Fibroblast of the aortic adventitia (primary cell): ENCODE measurements at regions not wholly inside any gene's neighbourhood (a gene's known extent, or its start where the extent isn't known, plus 50 kb on each side); places are given as distances from the start of the nearest gene placed in this dataset.

ENCODE experiments used
- DNase-seq: peaks from one replicate; pipeline ENCODE4 v3.0.0-alpha.2; 2010; ENCODE audit warnings: low read depth
- H3K4me3 ChIP-seq: 2 replicates; pipeline ENCODE4 v1.5.1; 2011; ENCODE audit warnings: low read depth, mild to moderate bottlenecking, control low read depth, low read length, moderate library complexity
- TF ChIP-seq, protein P1 (sequence below): IDR thresholded peaks from 2 replicates; pipeline ENCODE4 v1.5.1; 2011; ENCODE audit warnings: mild to moderate bottlenecking, low read length, control low read depth, inconsistent platforms; ENCODE audit not compliant: insufficient read depth

DNA sequence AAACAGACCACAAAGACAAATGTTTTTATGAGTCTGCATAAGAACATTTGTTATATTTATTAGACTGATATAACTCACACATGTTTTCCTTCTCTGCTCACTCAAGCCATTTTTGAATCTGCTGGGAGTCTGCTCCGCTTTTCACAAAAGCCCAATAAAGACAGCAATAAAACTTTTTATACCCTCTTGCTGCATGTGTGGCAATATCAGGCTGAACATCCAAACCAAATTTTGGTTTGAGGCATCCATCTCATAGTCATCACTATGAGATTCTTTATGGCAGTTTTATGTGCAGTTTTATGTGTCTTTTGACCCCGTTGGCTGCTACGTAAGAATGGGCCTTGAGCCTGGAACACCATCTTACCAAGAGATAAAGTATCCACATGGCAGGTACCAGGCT, 1276.8 kb upstream of the ADGRB3 start:
- no peak for DNase-seq
- TF ChIP-seq, protein P1, sequence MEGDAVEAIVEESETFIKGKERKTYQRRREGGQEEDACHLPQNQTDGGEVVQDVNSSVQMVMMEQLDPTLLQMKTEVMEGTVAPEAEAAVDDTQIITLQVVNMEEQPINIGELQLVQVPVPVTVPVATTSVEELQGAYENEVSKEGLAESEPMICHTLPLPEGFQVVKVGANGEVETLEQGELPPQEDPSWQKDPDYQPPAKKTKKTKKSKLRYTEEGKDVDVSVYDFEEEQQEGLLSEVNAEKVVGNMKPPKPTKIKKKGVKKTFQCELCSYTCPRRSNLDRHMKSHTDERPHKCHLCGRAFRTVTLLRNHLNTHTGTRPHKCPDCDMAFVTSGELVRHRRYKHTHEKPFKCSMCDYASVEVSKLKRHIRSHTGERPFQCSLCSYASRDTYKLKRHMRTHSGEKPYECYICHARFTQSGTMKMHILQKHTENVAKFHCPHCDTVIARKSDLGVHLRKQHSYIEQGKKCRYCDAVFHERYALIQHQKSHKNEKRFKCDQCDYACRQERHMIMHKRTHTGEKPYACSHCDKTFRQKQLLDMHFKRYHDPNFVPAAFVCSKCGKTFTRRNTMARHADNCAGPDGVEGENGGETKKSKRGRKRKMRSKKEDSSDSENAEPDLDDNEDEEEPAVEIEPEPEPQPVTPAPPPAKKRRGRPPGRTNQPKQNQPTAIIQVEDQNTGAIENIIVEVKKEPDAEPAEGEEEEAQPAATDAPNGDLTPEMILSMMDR, result no peak
- H3K4me3 ChIP-seq, result no peak overlapping the region

DNA sequence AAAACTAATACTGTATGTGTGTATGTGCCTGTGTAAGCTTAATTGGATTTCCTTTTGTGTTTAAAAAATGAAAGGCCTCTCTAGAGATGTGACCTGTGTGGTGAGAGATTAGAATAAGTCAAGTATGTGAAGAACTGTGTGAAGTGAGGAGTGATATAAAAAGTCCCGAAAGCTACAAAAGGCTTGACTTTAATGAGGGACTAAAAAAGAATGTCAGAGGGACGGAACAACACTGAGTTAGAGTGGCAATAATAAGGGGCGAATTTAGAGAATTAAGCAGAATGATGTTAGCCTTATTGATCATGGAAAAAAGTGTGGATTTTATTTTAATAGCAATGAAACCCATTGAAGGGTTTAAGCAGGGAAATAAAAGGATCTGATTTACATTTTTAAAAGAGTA, 1281.2 kb upstream of the ADGRB3 start:
- no peak for DNase-seq
- TF ChIP-seq, protein P1, result no peak
- H3K4me3 ChIP-seq, result no peak overlapping the region

DNA sequence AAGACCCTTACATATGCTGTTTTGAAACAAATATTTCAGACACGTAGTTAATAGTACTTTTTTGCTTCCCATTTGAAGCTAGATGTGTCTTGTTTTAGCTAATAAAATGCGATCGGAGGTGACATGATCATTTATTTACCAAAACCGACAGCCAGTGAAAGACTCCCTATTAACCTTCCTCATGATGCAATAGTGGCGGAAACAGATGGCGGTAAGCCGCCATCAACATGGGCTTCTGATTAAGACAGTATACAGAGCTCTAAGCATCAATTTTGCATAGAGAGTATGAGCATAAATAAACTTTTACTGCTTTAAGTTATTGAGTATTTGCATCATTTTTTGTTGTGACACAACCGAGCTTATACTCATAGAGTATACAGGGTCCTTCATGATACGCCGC, 1282.4 kb upstream of the ADGRB3 start:
- H3K4me3 ChIP-seq, result no peak overlapping the region
- no peak for DNase-seq
- TF ChIP-seq, protein P1, result no peak

DNA sequence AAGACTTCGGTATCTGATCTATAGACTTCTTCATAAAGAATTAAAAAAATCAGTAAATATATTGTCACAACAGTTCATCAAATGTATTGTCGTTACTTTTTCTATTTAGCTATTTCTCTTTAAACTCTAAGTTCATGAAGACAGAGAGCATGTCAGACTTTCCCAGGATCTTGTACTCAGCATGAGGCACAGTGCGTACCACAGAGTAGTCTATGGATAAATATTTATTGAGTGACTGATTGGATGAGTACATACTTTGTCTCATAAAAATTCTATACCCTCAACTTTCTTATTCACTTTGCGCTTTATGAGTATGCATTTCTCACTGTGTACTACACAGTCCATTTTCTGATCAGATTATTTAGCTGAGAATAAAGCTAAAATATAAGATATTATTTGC, 1284.4 kb upstream of the ADGRB3 start:
- TF ChIP-seq, protein P1, result no peak
- no peak overlapping the region for H3K4me3 ChIP-seq
- DNase-seq, result no peak

DNA sequence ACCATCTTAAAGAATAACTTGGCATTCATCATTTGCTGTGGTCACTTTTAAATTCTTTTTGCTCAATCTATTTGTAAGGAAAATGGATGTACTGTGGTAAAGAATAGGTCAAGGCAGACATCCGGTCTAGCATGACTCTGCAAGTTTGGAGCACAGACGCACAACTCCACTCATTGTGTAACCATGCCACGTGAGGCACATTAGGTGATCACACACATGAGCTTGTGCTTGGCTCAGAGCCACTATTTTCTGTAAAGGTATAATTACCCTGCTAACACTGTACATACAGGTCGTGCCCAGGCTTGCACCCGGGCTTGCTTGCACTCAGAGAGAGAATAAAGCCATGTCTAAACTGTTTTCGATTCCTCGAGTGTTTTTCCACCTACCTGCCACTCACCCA, 1289.1 kb upstream of the ADGRB3 start:
- H3K4me3 ChIP-seq, result no peak overlapping the region
- DNase-seq, result no peak
- TF ChIP-seq, protein P1, result no peak

DNA sequence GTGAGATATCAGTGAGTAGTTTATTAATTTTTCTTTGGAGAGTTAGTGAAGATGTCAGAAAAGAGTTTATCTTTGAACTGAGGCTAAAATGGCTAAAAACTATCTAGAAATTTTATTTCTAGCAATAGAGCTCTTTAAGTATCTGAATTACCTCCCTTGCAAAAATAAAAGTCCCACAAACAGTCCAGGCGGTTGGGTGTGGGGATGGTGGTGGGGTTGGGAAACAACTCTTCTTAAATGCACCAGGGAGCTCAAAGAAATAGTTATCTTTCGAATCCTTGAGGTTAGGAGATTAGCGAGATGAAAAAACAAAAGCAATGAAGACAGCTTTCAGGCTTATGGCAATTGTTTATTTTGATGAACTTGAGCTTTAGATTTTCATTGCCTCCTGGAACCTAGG, 1299.1 kb upstream of the ADGRB3 start:
- DNase-seq, result no peak
- no peak overlapping the region for H3K4me3 ChIP-seq

DNA sequence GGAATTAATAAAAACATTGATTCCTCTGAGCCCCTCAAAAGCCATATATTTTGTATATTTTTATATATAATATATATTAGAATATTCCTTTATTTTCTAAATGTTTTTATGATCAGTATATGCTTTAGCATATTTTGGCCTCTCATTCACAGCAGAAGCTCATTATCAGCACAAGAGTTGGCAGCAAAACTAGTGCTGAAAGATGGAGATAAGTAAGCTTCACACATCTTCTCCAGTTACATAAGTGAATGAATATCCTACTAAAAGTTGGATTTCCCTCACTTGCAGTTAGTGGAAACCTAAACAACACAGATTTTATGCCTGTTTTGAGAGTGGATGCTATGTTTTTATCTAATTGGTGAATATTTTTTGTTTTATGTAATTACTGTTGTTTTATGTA, 1303.8 kb upstream of the ADGRB3 start:
- H3K4me3 ChIP-seq, result no peak overlapping the region
- peak; percentile 34 for DNase-seq
- TF ChIP-seq, protein P1, result no peak

More for the DNA sequence above, 1299.1 kb upstream of the ADGRB3 start:
- TF ChIP-seq, protein P1, result no peak
